GM19025 (cell line): ENCODE measurements at regions not wholly inside any gene's neighbourhood (a gene's known extent, or its start where the extent isn't known, plus 50 kb on each side); places are given as distances from the start of the nearest gene placed in this dataset.
"Not testable (repeated sequence)": the region's sequence is repeated elsewhere in the genome, so short reads cannot be mapped to it uniquely, and the experiment has no call there.

Experiments used
- ATAC-seq: cut with Tn5 transposase; IDR thresholded peaks from one replicate; pipeline ENCODE4 v1.9.1; 2021; ENCODE audit warnings: mild to moderate bottlenecking, low read depth, moderate library complexity; ENCODE audit not compliant: unreplicated experiment

DNA sequence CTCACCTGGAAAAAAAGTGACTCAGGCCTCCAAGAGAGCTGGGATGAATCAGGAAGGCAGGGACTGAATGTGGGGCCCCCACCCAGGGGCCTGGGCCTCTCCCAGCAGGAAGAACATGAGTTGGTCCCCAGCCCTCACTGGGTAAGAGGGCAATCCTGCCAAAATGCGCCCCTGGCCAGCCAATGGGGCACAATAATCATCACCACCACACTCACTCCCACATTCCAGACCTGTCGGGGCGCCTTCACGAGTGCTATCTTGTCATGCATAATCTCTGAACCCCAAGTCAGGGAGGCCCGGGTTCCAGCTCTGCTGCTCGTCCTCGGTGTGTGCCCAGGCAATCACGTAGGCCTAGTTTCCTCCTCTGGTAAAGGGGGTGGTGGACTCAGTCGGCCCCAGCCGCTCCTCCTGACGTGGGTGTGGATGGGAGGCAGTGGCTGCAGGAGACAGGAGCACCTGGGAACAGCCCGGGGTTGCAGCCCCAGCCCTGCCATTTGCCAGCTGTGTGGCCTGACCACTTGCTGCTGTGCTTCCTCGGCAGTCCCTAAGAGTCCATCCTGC, 115.1 kb downstream of the CYP26B1 start:
- no peak for ATAC-seq

DNA sequence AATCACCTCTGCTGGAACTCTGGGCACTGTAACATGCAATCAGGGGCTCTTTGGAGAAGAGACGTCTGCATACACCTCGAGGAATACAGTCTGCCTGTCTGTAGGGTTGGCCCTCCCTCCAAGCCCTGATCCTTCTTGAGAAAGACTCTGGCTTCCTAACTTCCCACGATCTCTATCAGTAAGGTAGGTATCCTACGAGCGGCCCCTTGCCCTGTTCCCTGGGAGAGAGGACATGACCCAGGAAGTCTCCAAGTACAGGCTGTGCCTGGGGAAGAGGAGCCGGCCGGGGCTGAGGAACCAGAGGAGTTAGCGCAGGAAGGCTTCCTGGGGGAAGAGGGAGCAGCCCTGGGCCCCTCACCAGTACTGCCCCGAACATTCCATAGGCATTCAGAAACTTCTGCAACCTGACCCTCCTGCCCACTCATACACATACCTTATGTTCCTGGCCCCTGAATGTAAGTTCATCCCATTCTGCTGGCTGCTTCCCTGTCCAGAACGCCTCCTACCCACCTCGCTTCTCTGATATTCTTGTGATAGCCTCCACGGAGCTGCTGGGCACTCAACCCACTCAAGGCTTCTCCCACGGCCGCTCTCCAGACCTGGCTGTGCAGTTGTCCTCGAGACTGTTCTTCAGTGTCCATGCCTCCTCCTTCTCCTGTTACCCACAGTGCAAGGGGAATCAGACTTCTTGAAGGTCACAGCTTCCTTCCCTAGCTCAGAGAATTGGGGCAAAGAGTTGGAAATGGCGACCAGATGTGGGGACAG, 116.1 kb downstream of the CYP26B1 start:
- ATAC-seq: no peak

DNA sequence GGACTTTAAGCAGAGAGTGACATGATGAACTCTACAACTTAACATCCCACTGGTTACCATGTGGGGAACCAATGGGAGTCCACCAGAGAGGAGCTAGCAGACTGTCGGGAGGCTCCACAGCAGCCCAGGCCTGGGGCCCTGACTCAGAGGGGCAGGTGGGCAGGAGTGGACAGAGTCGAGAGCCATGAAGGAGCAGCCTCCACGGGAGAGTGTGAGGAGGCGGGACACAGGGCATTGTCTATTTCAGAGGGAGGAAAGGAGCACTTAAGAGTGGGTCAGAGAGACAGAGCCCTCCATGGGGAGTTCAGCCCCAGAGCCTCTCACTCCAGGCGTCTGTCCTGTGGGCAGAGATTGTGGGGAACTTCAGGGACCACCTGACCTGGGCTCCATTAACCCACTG, 118.7 kb downstream of the CYP26B1 start:
- no peak for ATAC-seq

DNA sequence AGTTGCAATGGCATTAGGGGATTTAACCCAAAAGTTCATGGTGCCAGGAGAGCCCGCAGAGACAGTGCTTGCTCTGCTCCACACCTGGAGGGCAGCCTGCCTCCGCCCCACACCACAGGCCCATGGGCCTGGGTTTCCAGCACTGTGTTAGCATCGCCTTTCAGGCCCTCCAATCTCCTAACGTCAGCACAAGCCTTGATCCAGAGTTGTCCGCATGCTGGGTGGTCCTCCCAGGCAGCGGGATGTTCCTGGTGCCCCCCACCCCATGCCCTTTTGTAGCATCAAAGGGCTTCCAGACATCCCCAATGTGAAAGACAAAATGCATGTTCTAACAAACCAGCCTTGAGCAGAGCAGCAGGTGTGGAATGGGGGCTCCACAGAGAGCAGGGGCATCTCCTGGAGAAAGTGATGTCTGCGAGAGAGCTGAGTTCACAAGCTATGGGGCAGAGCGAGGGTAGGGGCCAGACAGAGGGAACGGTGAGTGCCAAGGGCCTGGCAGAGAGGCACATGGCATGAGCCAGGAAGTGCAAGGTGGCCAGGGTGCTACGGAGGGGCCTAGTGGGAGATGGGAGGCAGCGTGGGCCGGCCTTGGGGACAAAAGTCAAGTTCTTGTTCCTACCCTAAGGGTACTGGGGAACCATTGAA, 119.2 kb downstream of the CYP26B1 start:
- ATAC-seq: no peak

DNA sequence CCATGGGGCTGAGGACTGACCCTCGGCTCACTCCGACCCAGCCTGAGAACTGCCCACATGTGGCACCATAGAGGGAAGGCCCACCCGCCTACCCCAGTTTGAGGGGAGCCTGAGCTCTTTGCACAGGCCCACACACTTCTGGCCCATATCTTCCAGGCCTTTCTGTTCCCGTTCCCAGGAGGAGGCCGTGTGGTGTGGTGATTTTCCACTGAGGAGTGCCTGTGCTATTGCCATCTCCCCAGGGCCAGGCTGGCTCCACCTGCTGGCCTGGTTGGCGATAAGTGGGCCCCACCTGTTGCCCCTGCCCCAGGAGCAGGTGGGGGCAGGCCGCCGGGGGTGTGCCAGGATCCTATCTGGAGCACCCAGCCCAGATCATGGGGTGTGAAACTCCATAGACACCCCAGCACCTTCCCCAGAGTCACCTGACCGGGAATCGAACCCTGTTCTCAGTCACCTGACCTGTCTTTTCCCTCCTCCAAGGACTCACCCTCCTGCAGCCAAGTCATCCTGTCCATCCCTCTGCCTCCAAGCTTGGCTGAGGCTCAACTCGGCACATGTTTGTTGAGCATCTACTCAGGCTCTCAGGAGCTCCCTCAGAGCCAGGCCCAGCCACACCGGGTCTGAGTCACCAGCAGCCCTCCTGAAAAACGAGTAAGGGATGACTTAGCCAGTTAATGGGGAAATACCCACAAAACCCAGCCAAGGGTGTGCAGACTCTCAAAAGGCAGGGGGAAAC, 120.1 kb downstream of the CYP26B1 start:
- no peak for ATAC-seq

DNA sequence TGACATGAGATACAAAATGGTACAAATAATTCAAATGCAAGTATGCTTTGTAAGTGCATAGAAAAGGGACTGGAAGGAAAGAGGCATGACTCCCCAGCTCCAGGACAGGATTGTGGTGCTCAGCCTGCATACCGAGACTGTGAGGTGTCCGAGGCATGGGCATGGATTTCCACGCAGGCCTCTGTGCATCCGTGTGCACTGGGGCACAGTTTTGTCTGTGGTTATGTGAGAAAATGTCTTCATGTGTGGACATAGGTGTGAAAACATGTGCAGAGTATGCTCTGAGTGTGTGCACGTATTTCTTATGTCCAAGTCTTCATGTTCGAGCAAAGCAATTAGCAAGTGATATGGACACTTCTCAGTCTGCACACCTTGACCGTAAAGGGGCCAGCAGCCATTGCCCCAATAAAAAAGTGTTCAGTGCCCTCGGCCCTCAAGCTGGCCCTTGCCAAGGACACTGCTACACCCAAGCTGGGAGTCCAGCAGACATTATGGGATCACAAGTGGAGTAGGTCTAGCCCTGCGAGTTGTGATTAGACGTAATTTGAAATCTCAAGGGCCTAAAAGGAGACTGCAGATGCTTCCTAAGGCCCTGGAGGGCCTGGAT, 120.7 kb downstream of the CYP26B1 start:
- ATAC-seq: no peak

DNA sequence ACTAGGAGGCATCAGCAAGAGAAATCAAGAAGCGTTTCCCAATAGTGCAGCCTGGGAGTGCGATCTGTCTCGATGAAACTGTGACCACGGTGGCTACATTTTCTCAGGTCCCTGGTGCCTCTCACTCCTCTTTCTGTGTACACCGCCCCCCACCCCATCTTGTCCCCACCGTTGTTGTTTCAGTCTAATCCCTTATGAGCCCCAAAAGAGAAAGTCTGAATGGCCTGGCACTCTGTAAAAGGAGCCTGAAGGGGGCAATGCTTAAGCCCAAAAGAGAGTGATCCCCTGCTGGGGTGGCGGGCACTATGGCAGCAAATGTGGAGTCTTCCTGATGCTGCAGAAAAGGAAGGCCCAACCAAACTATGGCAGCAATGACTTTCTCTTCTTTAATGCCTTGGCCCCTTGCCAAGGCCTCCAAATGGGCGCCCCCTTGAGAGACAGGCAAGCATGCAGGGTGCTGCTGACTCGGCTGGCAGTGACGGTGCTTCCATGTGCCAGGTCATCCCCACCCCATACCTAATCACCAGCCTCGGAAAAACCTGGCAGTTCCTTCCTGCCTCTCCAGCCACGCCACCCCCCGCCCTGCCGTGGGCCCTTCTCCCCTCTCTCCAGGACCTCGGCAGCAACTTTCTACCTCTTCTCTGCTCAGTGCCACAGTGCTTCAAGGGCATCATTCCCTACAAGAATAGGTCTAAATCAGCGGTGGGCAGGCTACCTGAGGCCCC, 123.0 kb downstream of the CYP26B1 start:
- ATAC-seq: no peak

DNA sequence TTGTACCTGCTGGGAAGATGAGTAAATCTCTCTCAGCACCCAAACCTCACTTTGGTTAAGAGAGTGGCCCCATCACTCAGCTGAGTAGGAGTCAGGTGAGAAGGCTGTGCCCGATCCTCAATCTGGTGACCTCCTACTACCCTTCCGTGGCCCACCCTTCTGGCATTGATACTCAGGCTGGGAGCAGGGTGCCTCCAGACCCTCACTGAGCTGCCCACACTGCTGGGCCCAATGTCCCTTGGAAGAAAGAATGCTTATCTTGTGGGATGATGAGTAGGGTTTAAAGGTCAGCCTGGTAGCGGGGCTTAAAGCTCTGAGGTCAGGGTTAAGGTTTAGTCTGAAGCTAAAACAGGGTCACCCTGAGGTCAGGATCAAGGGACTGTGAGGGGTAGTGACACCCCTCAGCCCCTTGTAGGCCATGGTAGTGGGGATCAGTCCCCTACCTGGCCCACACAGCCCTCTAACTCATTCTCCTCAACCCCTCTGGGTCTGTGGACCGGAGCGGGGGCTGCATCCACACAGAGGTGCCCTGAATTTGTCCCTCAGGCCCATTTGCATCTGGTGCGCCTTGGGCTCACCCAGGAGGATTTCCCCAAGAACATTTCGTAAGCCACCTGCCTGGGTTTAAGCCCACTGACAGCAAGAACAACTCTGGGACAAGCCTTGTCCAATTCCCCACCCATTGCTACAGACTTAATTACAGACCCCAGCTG, 123.8 kb downstream of the CYP26B1 start:
- ATAC-seq: no peak

DNA sequence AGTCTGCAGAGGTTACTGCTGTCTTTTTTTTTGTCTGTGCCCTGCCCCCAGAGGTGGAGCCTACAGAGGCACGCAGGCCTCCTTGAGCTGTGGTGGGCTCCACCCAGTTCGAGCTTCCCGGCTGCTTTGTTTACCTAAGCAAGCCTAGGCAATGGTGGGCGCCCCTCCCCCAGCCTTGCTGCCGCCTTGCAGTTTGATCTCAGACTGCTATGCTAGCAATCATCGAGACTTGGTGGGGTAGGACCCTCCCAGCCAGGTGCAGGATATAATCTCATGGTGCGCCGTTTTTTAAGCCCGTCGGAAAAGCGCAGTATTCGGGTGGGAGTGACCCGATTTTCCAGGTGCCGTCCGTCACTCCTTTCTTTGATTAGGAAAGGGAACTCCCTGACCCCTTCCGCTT, 126.3 kb downstream of the CYP26B1 start:
- not testable (repeated sequence) for ATAC-seq

DNA sequence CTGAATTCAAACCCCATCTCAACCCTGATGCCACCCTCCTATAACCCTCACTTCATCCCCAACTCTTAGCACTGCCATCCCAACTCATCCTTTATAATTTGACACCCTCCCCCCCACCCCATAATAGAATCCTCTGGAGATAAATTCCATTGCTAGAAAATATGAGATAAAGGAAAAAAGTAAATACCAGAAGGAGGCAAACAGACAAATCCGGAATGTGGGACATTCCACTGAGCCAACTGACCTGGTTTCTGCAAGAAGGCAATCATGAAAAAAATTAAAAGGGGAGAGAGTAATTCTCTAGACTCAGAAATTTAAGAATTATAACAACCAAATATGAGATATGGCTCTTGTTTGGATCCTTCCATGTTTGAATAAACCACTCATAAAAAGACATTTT, 132.4 kb downstream of the CYP26B1 start:
- ATAC-seq: no peak

DNA sequence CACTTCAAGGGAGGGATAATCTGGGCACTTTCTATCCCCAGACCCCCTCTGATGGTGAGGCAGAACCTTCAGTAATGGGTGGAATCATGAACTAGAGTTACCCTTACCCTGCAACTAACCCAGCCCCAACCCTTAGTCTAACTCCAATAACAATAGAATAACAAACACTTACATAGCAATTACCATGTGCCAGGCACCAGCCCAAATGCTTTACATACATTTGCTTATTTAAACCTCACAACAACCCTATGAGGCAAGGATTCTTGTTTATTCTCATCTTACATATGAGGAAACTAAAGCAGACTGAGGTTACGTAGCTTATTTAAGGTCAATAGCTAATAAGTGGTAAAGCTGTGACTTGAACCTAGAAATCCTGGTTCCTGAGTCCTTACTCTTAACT, 132.8 kb downstream of the CYP26B1 start:
- ATAC-seq: no peak

DNA sequence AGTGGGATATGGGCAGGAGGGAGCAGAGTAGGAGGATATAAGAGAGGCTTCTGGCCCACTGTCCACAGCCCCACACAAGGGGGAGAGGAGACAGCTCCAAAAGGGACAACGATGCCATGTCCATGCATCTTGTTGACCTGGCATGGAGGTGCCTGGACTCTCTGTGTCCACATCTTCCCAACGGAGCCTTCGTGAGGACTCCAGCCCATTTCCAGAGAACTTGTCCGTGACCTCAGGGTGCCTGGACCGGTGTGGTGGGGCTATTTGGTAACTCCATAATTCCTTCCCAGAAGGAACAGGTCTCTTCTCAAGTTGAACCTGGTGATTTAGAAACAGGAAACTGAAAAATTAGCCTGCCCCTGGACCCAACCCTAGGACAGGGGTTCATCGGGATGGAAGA, 133.9 kb downstream of the CYP26B1 start:
- ATAC-seq: no peak

DNA sequence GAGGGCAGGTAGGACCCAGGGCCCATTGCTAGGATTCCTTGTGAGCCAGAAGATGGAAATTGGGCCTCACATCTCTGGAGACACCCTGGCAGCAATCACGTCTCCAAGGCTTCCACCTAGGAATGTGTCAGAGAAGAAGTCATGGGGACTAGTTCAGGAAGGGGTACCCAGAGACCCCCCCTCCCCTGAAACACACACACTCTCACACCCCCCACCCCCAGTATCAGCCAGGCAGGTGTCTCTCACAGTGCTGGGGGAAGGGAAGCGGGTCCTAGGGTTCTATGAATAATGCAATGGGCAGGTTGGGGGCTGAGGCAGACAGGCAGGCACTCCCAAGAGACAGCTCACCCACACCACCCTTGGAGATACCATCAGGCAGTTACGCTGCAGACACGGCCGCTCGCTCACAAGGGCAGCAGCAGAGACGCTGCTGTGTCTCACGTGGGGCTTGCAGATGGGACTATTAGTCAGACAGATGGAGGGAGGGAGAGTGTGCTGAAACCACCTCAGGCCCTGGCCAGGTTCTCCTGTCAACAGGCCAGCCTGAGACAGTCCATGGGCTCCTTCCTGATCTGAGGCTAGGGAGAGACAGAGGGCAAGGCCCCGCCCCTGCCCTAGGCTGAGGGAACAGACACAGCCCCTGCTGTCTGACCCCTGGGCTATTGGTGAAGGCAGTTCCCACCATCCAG, 134.6 kb downstream of the CYP26B1 start:
- no peak for ATAC-seq

DNA sequence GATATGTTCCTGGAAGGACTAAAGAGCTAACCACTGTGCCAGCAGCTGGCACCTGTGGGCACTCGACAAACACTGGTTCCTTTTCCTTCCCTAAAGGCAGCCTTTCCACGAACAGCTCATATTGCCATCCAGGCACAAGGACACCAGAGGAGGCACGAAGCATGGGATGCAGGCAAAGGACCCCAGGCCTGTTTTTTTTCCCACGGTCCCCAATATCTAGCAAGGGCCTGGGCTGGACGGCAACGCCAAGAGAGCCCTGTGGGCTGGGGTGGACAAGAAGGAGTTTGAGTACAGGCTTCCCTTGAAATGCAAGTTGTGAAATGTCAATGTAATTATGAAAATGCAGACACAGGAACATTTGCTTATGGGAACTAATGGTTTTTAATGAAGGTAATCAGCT, 135.9 kb downstream of the CYP26B1 start:
- ATAC-seq: no peak

DNA sequence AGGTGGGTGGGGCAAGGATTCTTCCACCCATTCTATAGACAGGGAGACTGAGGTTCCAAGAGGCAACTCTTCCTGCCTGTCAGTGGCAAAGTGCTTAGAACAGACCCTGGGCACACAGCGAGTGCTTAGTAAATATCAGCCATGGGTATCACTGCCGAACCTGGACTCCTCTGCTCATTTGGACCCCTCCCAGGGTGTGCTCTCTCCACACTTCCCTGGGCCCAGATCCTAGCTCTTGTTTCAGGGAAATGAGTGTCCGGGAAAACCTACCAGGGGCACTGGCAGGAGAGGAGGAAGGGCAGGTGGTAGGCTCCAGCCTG, 136.3 kb downstream of the CYP26B1 start:
- no peak for ATAC-seq

DNA sequence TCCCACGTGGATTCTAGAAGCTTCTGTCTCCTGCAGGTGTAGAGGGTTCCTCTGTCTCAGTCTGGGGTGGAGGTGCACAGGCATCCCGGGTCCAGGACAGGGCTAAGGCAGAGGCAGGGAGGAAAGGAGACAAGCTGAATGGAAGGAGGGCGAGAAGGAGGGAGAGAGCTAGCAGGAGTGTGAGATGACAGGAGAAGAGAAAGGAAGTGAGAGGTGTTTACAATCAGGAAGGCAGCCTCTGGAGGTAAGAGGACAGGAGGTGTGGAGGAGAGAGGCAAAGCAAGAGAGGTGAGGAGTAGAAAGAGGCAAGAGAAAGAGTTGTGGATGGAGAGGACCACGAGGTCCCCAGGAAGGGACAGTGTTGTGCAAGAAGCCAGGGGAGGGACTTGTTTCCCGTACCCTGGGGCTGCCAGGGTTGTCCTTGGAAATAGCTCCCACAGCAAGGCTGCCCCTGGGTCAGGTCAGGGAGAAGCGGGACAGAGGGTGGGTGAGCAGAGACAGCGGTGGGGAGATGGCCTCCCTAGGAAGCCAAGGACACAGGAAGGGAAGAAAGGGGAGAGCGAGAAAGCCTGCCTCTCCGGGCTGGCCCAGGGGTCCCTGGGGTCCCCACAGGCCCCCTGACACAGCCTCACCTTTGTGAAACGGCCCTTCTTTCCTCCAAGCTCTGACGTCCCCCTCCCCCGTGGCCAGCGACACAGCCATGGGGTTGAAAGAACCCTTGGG, 136.9 kb downstream of the CYP26B1 start:
- no peak for ATAC-seq

DNA sequence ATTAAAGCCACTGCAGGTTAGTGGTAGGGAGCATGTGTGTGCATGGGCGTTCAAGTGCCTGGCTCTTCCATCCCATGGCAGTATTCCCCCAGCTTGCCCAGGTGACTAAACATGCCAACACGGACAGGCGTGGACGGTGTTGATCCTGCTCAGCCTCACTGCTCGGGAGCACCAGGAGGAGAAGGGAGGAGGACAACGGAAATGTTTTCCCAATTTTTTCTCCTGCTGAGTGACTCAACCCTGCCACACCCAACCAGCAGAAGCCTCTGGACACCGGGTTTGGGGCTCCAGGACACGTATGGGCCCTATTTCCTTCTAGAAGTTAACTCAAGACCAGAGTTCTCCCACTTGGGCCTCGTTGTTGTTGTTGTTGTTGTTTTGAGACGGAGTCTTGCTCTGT, 139.1 kb downstream of the CYP26B1 start:
- no peak for ATAC-seq

DNA sequence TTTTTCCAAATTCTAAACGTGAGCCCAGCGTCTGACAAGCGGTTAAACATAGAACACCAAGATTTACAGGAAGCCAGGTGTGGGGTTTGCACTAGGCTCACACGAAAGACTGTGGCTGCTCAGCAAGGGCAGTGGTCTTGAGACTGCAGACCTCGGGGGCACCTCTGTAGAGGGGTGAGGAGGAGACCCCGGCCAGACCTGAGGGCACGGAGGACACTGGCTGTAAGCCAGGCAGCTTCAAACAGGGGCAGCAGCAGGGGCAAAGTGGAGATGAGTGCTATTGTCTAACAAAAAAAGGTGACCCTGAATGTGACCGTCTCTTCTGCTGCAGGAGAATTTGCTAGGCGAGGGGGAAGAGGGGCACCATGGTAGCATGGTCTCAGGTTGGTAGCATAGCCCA, 140.3 kb downstream of the CYP26B1 start:
- ATAC-seq: no peak
